Pancreas (tissue), 10 donors: ENCODE measurements at regions not wholly inside any gene's neighbourhood (a gene's known extent, or its start where the extent isn't known, plus 50 kb on each side); places are given as distances from the start of the nearest gene placed in this dataset.

ENCODE experiments used
- ATAC-seq, 4 donors: fragments of 200-7000 bp; cut with Tn5 transposase; one replicate each; pipeline versions ENCODE4 v1.8.0 to v1.9.1; 2020; ENCODE audit warnings: mild to moderate bottlenecking in 4 of 4, moderate library complexity in 4 of 4
- DNase-seq, 6 donors: peaks; one replicate each; pipeline ENCODE4 v3.0.0-alpha.2; 2020
- FAIRE-seq: peaks from 2 replicates; lab custom pipeline; 2012; peaks lifted over from hg19 to GRCh38; lab: Jason Lieb, UNC
- H3K27ac ChIP-seq, 4 donors: fragments of 200-600 bp; sonication (generic); 1 replicate in 3 of 4; 2 replicates in 1 of 4; pipeline versions ENCODE4 v1.5.0 to v1.8.0; 2020
- H3K27me3 ChIP-seq, 4 donors: fragments of 200-600 bp; one replicate each; pipeline ENCODE4 v1.8.0; 2021
- H3K36me3 ChIP-seq, 3 donors: fragments of 200-600 bp; sonication (generic) in 1 of 3; one replicate each; pipeline versions ENCODE4 v1.5.0 to v1.8.0; 2020 to 2021
- H3K4me1 ChIP-seq, 3 donors: fragments of 200-600 bp; one replicate each; pipeline ENCODE4 v1.8.0; 2021
- H3K4me3 ChIP-seq, 4 donors: fragments of 200-600 bp; sonication (generic) in 2 of 4; one replicate each; pipeline versions ENCODE4 v1.5.0 to v1.8.0; 2020 to 2021
- H3K9me3 ChIP-seq, 4 donors: fragments of 200-600 bp; one replicate each; pipeline ENCODE4 v1.8.0; 2021
- CTCF ChIP-seq, 4 donors: fragments of 200-600 bp; sonication (generic) in 3 of 4; IDR thresholded peaks; one replicate each; pipeline versions ENCODE4 v1.5.0 to v1.8.0; 2021; ENCODE audit warnings: antibody characterized with exemption in 4 of 4
- WGBS, 2 donors: extraction: QIAGEN DNeasy Blood & Tissue Kit; methylation state at CpG; one replicate each; pipeline ENCODE4 v1.1.7; 2013; 5-methylcytosine and 5-hydroxymethylcytosine counted together
- intact Hi-C, 3 donors: fragments of 100-400 bp; cut with DNase I; formaldehyde crosslinking; loops; one replicate each; pipeline versions ENCODE4 v1.11.1 to v1.14.2; 2022
- donor health status: healthy with polysubstance abuse.
- donor health status: DM: no; HTN: no; CAD: no; lungs with moderate emphysema.
- donor health status: DM: no; HTN: no; CAD: no.
- donor health status: control.
- donor health status: control.
- donor health status: Bipolar disorder and iron deficiency.
- donor health status: DM: yes; HTN: yes; CAD: no.
- donor health status: DM: no; HTN: no; CAD: no.
- donor health status: DM: no; HTN: no; CAD: no.
- donor health status: DM: yes; HTN: yes; CAD: no.

GRCh38 chrX:69216911-69217310 lies 51.7 kb upstream of the PJA1 start:
- Histone ChIP-seq H3K27me3 (no peaks in the 10 kb centered on the region), H3K36me3 (no peaks in the 10 kb centered on the region), H3K4me1 (no peaks in the 10 kb centered on the region), H3K4me3 (no peak overlapping the region), H3K27ac (no peak overlapping the region), H3K9me3 (no peaks in the 10 kb centered on the region)
- intact Hi-C loops = loop anchor here in 2 of 3 donors (5.0 to 10.0 kb wide), 3 partner anchors 122 to 395 kb away; partner anchors contain the start of gene EFNB1 (in 1 of the 2)
- WGBS, 2 donors = 90 to 95% methylated on average over 5 of the region's 5 CpGs
- ATAC-seq (no peak), DNase-seq (no peak), FAIRE-seq (no peak)
- TF ChIP-seq CTCF (IDR thresholded peaks at IDR 0.05) = no peak

DNA sequence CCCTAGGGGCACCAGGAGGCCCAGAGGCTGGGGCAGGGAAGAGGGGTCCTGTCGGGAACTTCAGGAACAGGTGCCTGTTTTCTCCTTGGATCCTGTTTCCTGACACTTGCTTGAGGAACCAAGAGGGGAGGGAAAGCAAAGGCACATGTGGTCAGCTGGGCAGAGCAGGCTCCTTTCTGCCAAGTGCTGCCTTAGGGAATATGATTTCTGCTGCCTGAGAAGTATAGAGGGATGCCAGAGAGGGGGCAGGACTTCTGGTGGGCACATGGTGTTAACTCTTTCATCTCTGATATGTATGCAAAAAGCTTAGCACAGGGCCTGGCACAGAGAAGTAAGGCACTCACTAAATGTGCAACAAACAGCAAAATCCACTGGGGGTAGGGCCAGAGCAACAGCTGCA lies 51.2 kb upstream of the PJA1 start:
- 13 to 27% methylated on average over 1 of the region's 1 CpG for WGBS, 2 donors
- ATAC-seq = no peak
- FAIRE-seq = no peak
- no peak overlapping the region for H3K4me3 ChIP-seq
- H3K36me3 ChIP-seq = no peaks in the 10 kb centered on the region
- no peaks in the 10 kb centered on the region for H3K4me1 ChIP-seq
- H3K27ac ChIP-seq = no peak overlapping the region
- DNase-seq = no peak
- no peaks in the 10 kb centered on the region for H3K27me3 ChIP-seq
- H3K9me3 ChIP-seq = no peaks in the 10 kb centered on the region
- intact Hi-C loops = loop anchor here in 2 of 3 donors (5.0 to 10.0 kb wide), 3 partner anchors 122 to 394 kb away; partner anchors contain the start of gene EFNB1 (in 1 of the 2)
- no peak for TF ChIP-seq CTCF (IDR thresholded peaks at IDR 0.05)

DNA sequence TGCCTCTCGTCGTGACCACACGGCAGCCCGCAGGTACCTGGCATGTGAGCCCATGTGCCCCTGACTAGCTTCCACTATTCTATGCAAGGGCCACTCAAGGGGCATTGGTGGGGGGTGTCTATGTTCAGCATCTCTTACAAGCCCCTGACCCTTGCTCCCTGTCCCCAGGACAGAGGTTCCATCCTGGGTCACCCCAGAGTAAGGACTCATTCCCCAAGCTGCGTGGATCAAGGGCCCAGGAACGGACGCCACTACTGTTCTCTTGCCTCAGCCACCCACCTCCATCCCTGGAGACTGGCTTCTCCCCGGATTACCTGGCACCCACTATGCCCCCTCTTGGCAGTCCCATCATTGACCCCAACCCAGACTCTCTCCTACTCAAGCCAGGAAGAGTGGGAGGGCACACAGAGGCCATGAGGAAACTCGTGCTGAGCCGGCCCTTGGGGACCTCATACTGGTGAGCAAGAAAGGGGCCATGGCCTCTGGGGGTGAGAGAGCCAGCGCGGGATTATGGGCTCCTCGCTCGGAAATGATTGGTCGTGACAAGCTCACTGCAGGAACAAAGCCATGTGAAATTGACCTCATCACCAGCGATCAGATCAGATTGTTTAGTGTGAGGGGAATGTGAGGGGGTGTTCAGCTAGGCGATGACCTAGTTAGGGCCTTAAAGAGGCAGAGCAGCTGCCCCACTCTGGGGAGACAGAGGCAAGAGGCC lies 50.1 kb upstream of the PJA1 start:
- no peak overlapping the region for H3K27ac ChIP-seq
- no peaks in the 10 kb centered on the region for H3K4me1 ChIP-seq
- no peaks in the 10 kb centered on the region for H3K27me3 ChIP-seq
- H3K4me3 ChIP-seq = no peak overlapping the region
- no peaks in the 10 kb centered on the region for H3K9me3 ChIP-seq
- ATAC-seq (no peak), FAIRE-seq (no peak), DNase-seq (no peak)
- no peaks in the 10 kb centered on the region for H3K36me3 ChIP-seq
- TF ChIP-seq CTCF (IDR thresholded peaks at IDR 0.05) = no peak
- WGBS, 2 donors = 76 to 82% methylated on average over 17 of the region's 17 CpGs
- intact Hi-C loops = loop anchor here in 2 of 3 donors (5.0 to 10.0 kb wide), 3 partner anchors 121 to 393 kb away; partner anchors contain the start of gene EFNB1 (in 1 of the 2)
